Renal cortical epithelial cell (primary cell): ENCODE measurements at regions not wholly inside any gene's neighbourhood (a gene's known extent, or its start where the extent isn't known, plus 50 kb on each side); places are given as distances from the start of the nearest gene placed in this dataset.

ENCODE experiments used
- DNase-seq: peaks from one replicate; pipeline ENCODE4 v3.0.0-alpha.2; 2011; ENCODE audit warnings: low read depth

DNA sequence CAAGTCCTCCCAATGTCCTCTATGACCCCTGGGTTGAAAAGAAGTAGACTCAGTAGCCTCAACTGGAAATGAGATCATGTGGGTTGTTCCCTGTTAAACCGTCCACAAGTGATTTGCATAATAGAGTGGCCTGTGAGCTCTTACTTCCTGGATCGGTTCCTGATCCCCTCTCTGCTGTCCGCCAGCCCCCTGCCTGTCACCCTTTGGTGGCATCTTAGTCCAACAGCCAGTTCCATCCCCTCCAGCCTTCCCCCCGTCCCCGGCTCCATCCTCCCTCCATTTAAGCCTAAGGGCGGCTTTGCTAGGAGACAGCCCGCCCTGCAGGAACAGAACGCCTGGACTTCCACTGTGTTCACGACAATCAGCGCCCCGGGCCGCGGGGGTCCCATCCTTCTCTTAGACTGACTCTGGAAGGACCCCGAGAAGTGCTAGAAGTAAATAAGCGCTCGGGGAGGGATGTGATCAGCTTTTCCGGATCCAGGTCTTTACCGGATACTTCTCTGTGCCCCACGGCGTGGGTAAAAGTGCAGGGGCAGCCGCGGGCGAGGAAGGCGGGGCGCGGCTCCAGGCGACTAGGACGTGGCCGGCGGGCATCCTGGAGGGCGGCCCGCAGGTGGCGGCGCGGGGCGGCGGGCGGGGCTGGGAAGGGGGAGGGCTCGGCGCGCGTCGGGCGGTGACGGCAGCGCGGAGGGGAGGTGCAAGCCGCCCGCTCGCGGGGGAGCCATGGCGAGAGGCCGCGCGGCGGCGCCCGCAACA is 51.2 kb upstream of the ULK4 start:
- peak; percentile 62 for DNase-seq

DNA sequence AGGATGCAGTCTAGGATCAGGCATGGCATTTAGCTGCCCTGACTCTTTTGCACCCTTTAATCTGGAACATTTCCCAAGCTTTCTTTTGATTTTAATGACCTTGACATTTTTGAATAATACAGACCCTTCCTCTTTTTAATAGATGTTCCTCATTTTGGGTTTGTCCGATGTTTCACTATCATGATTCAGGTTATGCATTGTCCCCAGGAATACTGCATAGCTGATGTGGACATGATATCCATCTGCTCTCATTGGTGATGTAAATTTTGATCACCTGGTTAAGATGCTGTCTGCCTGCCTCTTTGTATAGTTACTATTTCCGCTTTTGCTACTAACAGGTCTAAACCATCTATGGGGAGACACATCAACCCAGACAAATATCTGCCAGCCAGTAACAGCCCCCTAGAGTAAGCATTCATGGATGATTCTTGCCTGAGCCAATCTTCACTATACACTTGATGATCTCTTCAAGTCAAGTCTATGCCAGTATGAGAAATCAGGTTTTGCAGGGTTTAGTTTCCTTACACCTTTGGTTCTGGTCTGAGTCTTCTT is 50.6 kb upstream of the ULK4 start:
- no peak for DNase-seq
